Central memory CD8-positive, alpha-beta T cell (primary cell): ENCODE measurements at regions not wholly inside any gene's neighbourhood (a gene's known extent, or its start where the extent isn't known, plus 50 kb on each side); places are given as distances from the start of the nearest gene placed in this dataset.

Experiments
- ATAC-seq: fragments of 150-1000 bp; cut with Tn5 transposase; replicated peaks from 2 replicates; pipeline ENCODE4 v1.10.0; 2022; ENCODE audit warnings: mild to moderate bottlenecking, moderate FRiP score, moderate number of reproducible peaks; ENCODE audit not compliant: poor library complexity, severe bottlenecking; ENCODE audit errors: extremely low read depth
- DNase-seq, 2 donors: peaks; one replicate each; pipeline ENCODE4 v3.0.0; 2021; ENCODE audit warnings: low spot score in 2 of 2
- H3K27ac Mint-ChIP-seq: one replicate; pipeline ENCODE4 v1.8.0; 2022; ENCODE audit warnings: low read depth, mild to moderate bottlenecking, moderate library complexity, mixed read lengths
- H3K27me3 Mint-ChIP-seq: one replicate; pipeline ENCODE4 v1.8.0; 2022; ENCODE audit warnings: mixed read lengths
- H3K36me3 Mint-ChIP-seq: one replicate; pipeline ENCODE4 v1.8.0; 2022; ENCODE audit warnings: mild to moderate bottlenecking, moderate library complexity, mixed read lengths; ENCODE audit not compliant: insufficient read depth
- H3K4me1 Mint-ChIP-seq: one replicate; pipeline ENCODE4 v1.8.0; 2022; ENCODE audit warnings: mixed read lengths
- H3K4me3 Mint-ChIP-seq: one replicate; pipeline ENCODE4 v1.8.0; 2022; ENCODE audit warnings: mild to moderate bottlenecking, moderate library complexity, mixed read lengths
- H3K9me3 Mint-ChIP-seq: one replicate; pipeline ENCODE4 v1.8.0; 2022; ENCODE audit warnings: mixed read lengths

- Mint-ChIP-seq H3K9me3 (peaks cover 22% of the 10 kb centered on the region), H3K36me3 (no peaks in the 10 kb centered on the region), H3K27me3 (no peaks in the 10 kb centered on the region), H3K4me1 (no peaks in the 10 kb centered on the region), H3K4me3 (no peak overlapping the region), H3K27ac (no peak overlapping the region)
- DNase-seq: no peak
- no peak for ATAC-seq
These were observed 207.8 kb downstream of the RAB28 start for GRCh38 chr4:13276357-13276756.

- no peaks in the 10 kb centered on the region for H3K36me3 Mint-ChIP-seq
- DNase-seq (no peak), ATAC-seq (no peak)
- no peak overlapping the region for H3K4me3 Mint-ChIP-seq
- H3K9me3 Mint-ChIP-seq: peaks cover 1% of the 10 kb centered on the region
- H3K4me1 Mint-ChIP-seq: no peaks in the 10 kb centered on the region
- no peaks in the 10 kb centered on the region for H3K27me3 Mint-ChIP-seq
- no peak overlapping the region for H3K27ac Mint-ChIP-seq
These were observed 215.4 kb downstream of the RAB28 start for GRCh38 chr4:13268703-13269102.

DNA sequence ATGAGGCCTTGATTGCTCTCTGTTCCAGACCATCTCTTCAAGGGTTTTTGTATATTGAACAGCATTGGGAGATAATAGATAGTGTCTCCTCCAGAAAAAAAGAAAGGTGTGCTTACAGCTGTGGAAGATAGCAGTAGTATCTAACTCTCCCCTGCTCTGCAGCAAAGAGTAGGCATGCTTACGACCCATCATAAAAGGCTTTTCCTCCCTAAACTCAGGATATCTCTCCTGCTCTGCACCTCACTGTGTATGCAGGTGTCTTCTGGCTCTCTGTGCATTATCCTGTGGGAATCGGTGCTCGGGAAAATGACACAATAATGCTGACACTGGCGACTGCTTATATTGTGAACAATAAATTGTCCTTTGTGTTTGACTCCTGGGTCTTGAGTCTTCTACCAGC is 216.0 kb downstream of the RAB28 start:
- Mint-ChIP-seq H3K27ac (no peak overlapping the region), H3K4me1 (no peaks in the 10 kb centered on the region), H3K36me3 (no peaks in the 10 kb centered on the region), H3K27me3 (no peaks in the 10 kb centered on the region), H3K9me3 (no peaks in the 10 kb centered on the region), H3K4me3 (no peak overlapping the region)
- no peak for ATAC-seq
- no peak for DNase-seq

DNA sequence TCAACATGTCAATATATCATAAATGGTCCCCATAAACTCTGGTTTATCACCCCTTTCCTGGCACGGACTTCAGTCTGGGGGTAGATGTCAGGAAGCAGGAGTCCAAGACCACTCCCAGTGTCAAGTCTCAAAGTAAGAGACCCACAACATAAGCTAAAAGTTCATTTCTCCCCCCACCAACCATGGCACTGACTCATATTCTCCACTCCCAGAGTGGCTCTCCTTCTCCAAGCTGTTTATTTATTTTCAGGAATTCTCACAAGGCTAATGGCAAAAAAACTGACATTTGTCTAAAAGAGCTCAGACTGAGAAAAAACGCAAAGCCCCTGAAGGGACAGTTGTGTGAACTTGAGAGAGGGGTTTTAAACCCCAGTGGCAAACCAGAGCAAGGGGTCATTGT is 217.0 kb downstream of the RAB28 start:
- no peak for DNase-seq
- no peak for ATAC-seq
- H3K27ac Mint-ChIP-seq: no peak overlapping the region
- H3K27me3 Mint-ChIP-seq: no peaks in the 10 kb centered on the region
- no peaks in the 10 kb centered on the region for H3K9me3 Mint-ChIP-seq
- no peaks in the 10 kb centered on the region for H3K36me3 Mint-ChIP-seq
- H3K4me3 Mint-ChIP-seq: no peak overlapping the region
- no peaks in the 10 kb centered on the region for H3K4me1 Mint-ChIP-seq

GRCh38 chr4:13266687-13267086 is 217.5 kb downstream of the RAB28 start:
- Mint-ChIP-seq H3K4me1 (no peaks in the 10 kb centered on the region), H3K4me3 (no peak overlapping the region), H3K27ac (no peak overlapping the region), H3K27me3 (no peaks in the 10 kb centered on the region), H3K9me3 (no peaks in the 10 kb centered on the region), H3K36me3 (no peaks in the 10 kb centered on the region)
- ATAC-seq (no peak), DNase-seq (no peak)

DNA sequence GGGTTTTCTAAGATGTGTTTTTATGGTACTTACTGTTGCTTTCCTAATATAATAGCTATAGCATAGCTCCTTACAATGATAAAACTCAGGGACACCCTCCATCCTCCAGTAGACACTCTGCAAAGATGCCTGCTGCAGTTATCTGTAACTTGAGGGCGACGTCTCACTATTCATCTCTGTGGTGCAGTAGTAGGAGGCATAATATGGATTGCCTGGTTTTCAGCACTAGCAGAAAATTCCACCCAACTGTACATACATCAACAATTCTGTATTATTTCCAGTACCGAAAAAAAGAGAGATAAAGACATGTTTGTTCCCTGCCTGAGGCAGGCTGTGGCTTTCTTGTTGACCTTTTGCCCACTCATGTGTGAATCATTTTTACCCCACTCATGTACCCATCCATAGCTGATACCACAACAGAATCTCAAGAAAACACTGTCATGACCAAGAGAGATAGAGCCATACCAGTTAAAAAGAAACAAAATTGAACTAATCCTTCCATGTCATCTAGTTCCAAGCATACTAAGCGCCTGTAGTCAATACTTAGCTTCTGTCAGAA is 220.1 kb downstream of the RAB28 start:
- H3K4me3 Mint-ChIP-seq: no peak overlapping the region
- H3K36me3 Mint-ChIP-seq: no peaks in the 10 kb centered on the region
- H3K4me1 Mint-ChIP-seq: no peaks in the 10 kb centered on the region
- no peaks in the 10 kb centered on the region for H3K27me3 Mint-ChIP-seq
- no peak for DNase-seq
- H3K9me3 Mint-ChIP-seq: no peaks in the 10 kb centered on the region
- no peak overlapping the region for H3K27ac Mint-ChIP-seq
- no peak for ATAC-seq

- no peaks in the 10 kb centered on the region for H3K27me3 Mint-ChIP-seq
- no peak for ATAC-seq
- H3K4me3 Mint-ChIP-seq: no peak overlapping the region
These were observed 221.3 kb downstream of the RAB28 start for GRCh38 chr4:13262816-13263215.

GRCh38 chr4:13261486-13262257 is 222.5 kb downstream of the RAB28 start:
- H3K9me3 Mint-ChIP-seq: peaks cover 5% of the 10 kb centered on the region
- H3K36me3 Mint-ChIP-seq: no peaks in the 10 kb centered on the region
- no peaks in the 10 kb centered on the region for H3K4me1 Mint-ChIP-seq
- no peaks in the 10 kb centered on the region for H3K27me3 Mint-ChIP-seq
- ATAC-seq (no peak), DNase-seq (no peak)
- no peak overlapping the region for H3K27ac Mint-ChIP-seq
- H3K4me3 Mint-ChIP-seq: no peak overlapping the region

More at GRCh38 chr4:13262816-13263215, 221.3 kb downstream of the RAB28 start:
- H3K9me3 Mint-ChIP-seq: peaks cover 2% of the 10 kb centered on the region
- no peak overlapping the region for H3K27ac Mint-ChIP-seq
- no peak for DNase-seq
- H3K4me1 Mint-ChIP-seq: no peaks in the 10 kb centered on the region
- H3K36me3 Mint-ChIP-seq: no peaks in the 10 kb centered on the region

- H3K9me3 Mint-ChIP-seq: peaks cover 5% of the 10 kb centered on the region
- DNase-seq (no peak), ATAC-seq (no peak)
- no peaks in the 10 kb centered on the region for H3K4me1 Mint-ChIP-seq
- H3K36me3 Mint-ChIP-seq: no peaks in the 10 kb centered on the region
- no peak overlapping the region for H3K27ac Mint-ChIP-seq
- no peaks in the 10 kb centered on the region for H3K27me3 Mint-ChIP-seq
- H3K4me3 Mint-ChIP-seq: no peak overlapping the region
These were observed 223.6 kb downstream of the RAB28 start for GRCh38 chr4:13260513-13260912.

- Mint-ChIP-seq H3K27ac (no peak overlapping the region), H3K9me3 (peaks cover 25% of the 10 kb centered on the region), H3K4me1 (no peaks in the 10 kb centered on the region), H3K27me3 (no peaks in the 10 kb centered on the region), H3K36me3 (no peaks in the 10 kb centered on the region), H3K4me3 (no peak overlapping the region)
- no peak for ATAC-seq
- DNase-seq: no peak
These were observed 233.9 kb downstream of the RAB28 start for GRCh38 chr4:13250263-13250662.

DNA sequence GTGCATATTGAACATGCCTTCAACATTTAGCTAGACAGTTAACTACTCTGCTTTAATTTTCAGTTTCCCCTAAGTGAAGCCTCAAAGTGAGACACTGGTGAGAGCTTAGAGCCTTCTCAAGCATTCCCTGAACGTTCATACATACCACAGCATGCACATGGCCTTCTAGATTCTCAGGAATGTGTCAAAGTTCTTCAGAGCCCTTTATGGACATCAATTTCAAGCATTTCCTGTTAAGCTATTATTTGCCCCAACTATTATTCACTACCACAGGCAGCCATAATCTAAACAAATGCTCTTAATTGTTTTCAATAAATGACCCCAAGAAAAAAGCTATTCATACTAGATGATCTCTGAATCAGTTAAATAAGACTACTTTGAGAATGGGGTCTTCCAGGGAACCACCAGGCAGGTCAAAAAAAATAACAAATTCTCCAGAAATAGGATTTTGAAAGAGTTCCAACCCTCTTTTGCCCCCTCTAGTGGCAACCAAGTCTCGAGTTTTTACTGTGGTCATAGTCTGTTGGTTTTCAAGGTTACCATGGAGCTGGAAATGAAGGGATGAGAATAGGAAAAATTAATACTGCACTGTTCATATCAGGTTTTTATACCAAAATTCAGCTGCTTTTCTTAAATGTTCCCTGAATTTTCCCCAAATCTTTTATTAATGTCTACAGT is 235.4 kb downstream of the RAB28 start:
- Mint-ChIP-seq H3K27me3 (no peaks in the 10 kb centered on the region), H3K4me1 (no peaks in the 10 kb centered on the region)
- no peak for ATAC-seq

GRCh38 chr4:13246107-13246506 is 238.0 kb downstream of the RAB28 start:
- Mint-ChIP-seq H3K36me3 (no peaks in the 10 kb centered on the region), H3K27me3 (no peaks in the 10 kb centered on the region), H3K4me3 (no peak overlapping the region), H3K27ac (no peak overlapping the region), H3K4me1 (no peaks in the 10 kb centered on the region), H3K9me3 (peaks cover 25% of the 10 kb centered on the region)
- DNase-seq (no peak), ATAC-seq (no peak)

More for the DNA sequence above, 235.4 kb downstream of the RAB28 start:
- H3K27ac Mint-ChIP-seq: no peak overlapping the region
- no peaks in the 10 kb centered on the region for H3K36me3 Mint-ChIP-seq
- no peak for DNase-seq
- H3K4me3 Mint-ChIP-seq: no peak overlapping the region
- peaks cover 25% of the 10 kb centered on the region for H3K9me3 Mint-ChIP-seq

DNA sequence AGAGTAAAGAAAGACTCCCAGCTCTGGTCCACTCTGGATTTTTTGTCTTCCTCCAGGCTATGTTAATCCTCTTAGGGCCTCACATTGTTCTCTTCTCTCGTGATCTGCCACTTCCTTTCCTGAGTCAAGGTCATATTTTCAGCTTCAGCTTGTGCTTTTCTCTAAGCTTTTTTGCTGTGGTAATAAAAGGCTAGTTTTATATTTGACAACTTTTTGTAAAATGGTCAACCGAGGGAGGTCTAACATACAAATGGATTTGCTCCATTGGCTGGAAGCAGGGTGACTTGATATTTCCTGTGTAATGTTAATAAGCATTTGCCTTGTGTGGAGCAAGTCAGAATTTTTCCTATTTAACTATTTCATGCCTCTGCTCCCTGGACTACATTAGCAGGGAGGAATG is 239.7 kb downstream of the RAB28 start:
- Mint-ChIP-seq H3K4me3 (no peak overlapping the region), H3K9me3 (peaks cover 18% of the 10 kb centered on the region), H3K27me3 (no peaks in the 10 kb centered on the region), H3K36me3 (no peaks in the 10 kb centered on the region), H3K27ac (no peak overlapping the region), H3K4me1 (no peaks in the 10 kb centered on the region)
- ATAC-seq (no peak), DNase-seq (no peak)
